Tibial nerve (tissue), 3 donors: ENCODE measurements at regions not wholly inside any gene's neighbourhood (a gene's known extent, or its start where the extent isn't known, plus 50 kb on each side); places are given as distances from the start of the nearest gene placed in this dataset.

ENCODE experiments used
- POLR2A ChIP-seq, 2 donors: fragments of 450-650 bp; IDR thresholded peaks; one replicate each; pipeline ENCODE4 v1.6.1; 2017; ENCODE audit warnings: antibody characterized with exemption in 2 of 2, mild to moderate bottlenecking in 2 of 2, moderate library complexity in 2 of 2
- TF ChIP-seq, protein P1 (sequence below), 5 experiments: fragments of 200-600 bp in 3 of 5; fragments of 450-650 bp in 2 of 5; sonication (generic) in 3 of 5; IDR thresholded peaks; one replicate each; pipeline ENCODE4 v1.5.1; 2016 to 2019; ENCODE audit warnings: antibody characterized with exemption in 5 of 5, mild to moderate bottlenecking in 3 of 5, moderate library complexity in 2 of 5

DNA sequence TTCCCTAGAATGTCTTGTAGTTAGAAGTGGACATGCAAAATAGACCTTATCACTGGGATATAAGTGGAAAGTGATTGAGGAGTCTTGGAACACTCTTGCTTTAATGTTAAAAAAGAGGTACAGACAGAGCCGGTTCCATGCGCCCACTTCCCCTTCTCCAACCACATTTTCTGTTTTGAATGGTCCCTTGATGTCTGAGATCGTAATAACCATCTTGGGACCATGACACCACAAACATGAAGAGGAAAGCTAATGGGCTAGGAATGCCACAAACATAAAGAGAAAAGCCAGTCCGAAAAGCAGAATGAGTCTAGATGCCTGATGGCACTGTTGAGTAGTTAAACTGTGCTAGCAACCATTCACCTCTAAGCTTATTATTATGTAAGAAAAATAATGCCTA is 54.8 kb upstream of the SPON1 start:
- TF ChIP-seq, protein P1, sequence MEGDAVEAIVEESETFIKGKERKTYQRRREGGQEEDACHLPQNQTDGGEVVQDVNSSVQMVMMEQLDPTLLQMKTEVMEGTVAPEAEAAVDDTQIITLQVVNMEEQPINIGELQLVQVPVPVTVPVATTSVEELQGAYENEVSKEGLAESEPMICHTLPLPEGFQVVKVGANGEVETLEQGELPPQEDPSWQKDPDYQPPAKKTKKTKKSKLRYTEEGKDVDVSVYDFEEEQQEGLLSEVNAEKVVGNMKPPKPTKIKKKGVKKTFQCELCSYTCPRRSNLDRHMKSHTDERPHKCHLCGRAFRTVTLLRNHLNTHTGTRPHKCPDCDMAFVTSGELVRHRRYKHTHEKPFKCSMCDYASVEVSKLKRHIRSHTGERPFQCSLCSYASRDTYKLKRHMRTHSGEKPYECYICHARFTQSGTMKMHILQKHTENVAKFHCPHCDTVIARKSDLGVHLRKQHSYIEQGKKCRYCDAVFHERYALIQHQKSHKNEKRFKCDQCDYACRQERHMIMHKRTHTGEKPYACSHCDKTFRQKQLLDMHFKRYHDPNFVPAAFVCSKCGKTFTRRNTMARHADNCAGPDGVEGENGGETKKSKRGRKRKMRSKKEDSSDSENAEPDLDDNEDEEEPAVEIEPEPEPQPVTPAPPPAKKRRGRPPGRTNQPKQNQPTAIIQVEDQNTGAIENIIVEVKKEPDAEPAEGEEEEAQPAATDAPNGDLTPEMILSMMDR (IDR thresholded peaks at IDR 0.05): no peak
- TF ChIP-seq POLR2A (IDR thresholded peaks at IDR 0.05): no peak
